ENCODE measurements at regions not wholly inside any gene's neighbourhood (a gene's known extent, or its start where the extent isn't known, plus 50 kb on each side); places are given as distances from the start of the nearest gene placed in this dataset.

DNA sequence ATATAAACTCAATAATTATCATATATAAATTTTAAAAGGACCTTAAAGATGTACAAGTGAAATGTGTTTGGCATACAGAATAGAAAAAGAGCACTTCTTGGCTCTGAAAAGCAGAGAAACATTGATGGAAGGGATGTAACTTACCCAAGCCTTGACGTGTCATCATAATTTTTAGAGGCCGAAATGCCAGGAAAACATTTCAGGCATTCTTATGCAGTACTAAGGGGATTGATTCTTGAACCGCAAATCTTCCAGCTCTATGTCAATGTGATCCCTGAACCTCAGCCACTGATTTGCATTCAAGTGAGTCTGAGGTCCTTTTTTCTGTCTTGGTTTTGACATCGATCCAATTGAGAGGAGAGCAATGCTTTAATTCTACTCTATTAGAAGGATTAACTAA, 97.8 kb downstream of the CLDN1 start:
- TF ChIP-seq ZFP3 (CRISPR knock-in tag; IDR thresholded peaks at IDR 0.05), result no peak
- TF ChIP-seq ARNTL (CRISPR knock-in tag; IDR thresholded peaks at IDR 0.05; ENCODE audit: borderline replicate concordance, low read depth), result no peak
- no peak for TF ChIP-seq CSRNP3 (CRISPR knock-in tag; IDR thresholded peaks at IDR 0.05)
- TF ChIP-seq ZFP30 (CRISPR knock-in tag; IDR thresholded peaks at IDR 0.05), result no peak

Data from SK-N-SH treated with all-trans-retinoic acid at 6 μM for 48 hours (cell line).